ENCODE measurements at regions not wholly inside any gene's neighbourhood (a gene's known extent, or its start where the extent isn't known, plus 50 kb on each side); places are given as distances from the start of the nearest gene placed in this dataset.
"Not testable (repeated sequence)": the region's sequence is repeated elsewhere in the genome, so short reads cannot be mapped to it uniquely, and the experiment has no call there.

- DNase-seq (ENCODE audit: low read depth, low spot score): no peak
Observed at GRCh38 chr3:31285833-31286486, 246.8 kb upstream of the STT3B start.

- DNase-seq (ENCODE audit: low read depth, low spot score): no peak
Observed at GRCh38 chr3:31288224-31288623, 244.5 kb upstream of the STT3B start.

- DNase-seq (ENCODE audit: low read depth, low spot score): no peak
Observed at GRCh38 chr3:31288641-31289100, 244.1 kb upstream of the STT3B start.

GRCh38 chr3:31289584-31289983 is 243.1 kb upstream of the STT3B start:
- no peak for DNase-seq (ENCODE audit: low read depth, low spot score)

GRCh38 chr3:31290046-31290445 is 242.7 kb upstream of the STT3B start:
- DNase-seq (ENCODE audit: low read depth, low spot score): no peak

- DNase-seq (ENCODE audit: low read depth, low spot score): no peak
Observed at GRCh38 chr3:31291818-31292217, 240.9 kb upstream of the STT3B start.

- DNase-seq (ENCODE audit: low read depth, low spot score): no peak
Observed at GRCh38 chr3:31294430-31295149, 238.1 kb upstream of the STT3B start.

GRCh38 chr3:31295150-31295765 is 237.5 kb upstream of the STT3B start:
- DNase-seq (ENCODE audit: low read depth, low spot score): no peak

- DNase-seq (ENCODE audit: low read depth, low spot score): no peak
Observed at GRCh38 chr3:31297726-31298298, 234.9 kb upstream of the STT3B start.

GRCh38 chr3:31300456-31301443 is 232.0 kb upstream of the STT3B start:
- no peak for DNase-seq (ENCODE audit: low read depth, low spot score)

GRCh38 chr3:31302343-31302742 is 230.4 kb upstream of the STT3B start:
- no peak for DNase-seq (ENCODE audit: low read depth, low spot score)

- no peak for DNase-seq (ENCODE audit: low read depth, low spot score)
Observed at GRCh38 chr3:31305340-31305739, 227.4 kb upstream of the STT3B start.

- DNase-seq (ENCODE audit: low read depth, low spot score): no peak
Observed at GRCh38 chr3:31307131-31307785, 225.5 kb upstream of the STT3B start.

- DNase-seq (ENCODE audit: low read depth, low spot score): no peak
Observed at GRCh38 chr3:31311559-31311958, 221.2 kb upstream of the STT3B start.

GRCh38 chr3:31312400-31312799 is 220.3 kb upstream of the STT3B start:
- DNase-seq (ENCODE audit: low read depth, low spot score): no peak

GRCh38 chr3:31314258-31314657 is 218.5 kb upstream of the STT3B start:
- no peak for DNase-seq (ENCODE audit: low read depth, low spot score)

GRCh38 chr3:31319332-31319731 is 213.4 kb upstream of the STT3B start:
- no peak for DNase-seq (ENCODE audit: low read depth, low spot score)

GRCh38 chr3:31321620-31322019 is 211.1 kb upstream of the STT3B start:
- DNase-seq (ENCODE audit: low read depth, low spot score): no peak

- DNase-seq (ENCODE audit: low read depth, low spot score): no peak
Observed at GRCh38 chr3:31322460-31322859, 210.3 kb upstream of the STT3B start.

- DNase-seq (ENCODE audit: low read depth, low spot score): not testable (repeated sequence)
Observed at GRCh38 chr3:31327826-31328357, 204.8 kb upstream of the STT3B start.
